ENCODE measurements at regions not wholly inside any gene's neighbourhood (a gene's known extent, or its start where the extent isn't known, plus 50 kb on each side); places are given as distances from the start of the nearest gene placed in this dataset.

DNA sequence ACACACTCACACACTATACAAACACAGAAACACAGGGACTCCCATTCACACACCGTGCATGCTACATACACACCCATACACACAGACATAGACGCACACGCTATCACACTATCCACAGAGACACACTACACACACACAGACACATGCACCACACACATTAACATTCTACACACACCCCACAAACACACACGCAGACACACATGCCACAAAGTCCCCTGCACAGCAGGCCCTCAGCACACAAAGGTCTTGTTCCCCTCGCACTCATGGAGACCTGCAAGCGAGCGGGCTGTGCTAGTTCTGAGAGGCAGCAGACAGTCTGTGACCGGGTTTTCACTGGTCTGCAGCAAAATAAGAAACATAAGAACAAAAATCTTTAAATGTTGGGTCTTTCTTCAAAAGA, 429.6 kb upstream of the SALL3 start:
- no peaks in the 10 kb centered on the region for H3K9me2 ChIP-seq (ENCODE audit: insufficient read depth, low read length)
- H3K27ac ChIP-seq (ENCODE audit: low read depth, low read length, poor library complexity, severe bottlenecking): no peak overlapping the region
- H4K20me1 ChIP-seq (ENCODE audit: insufficient read depth, low read length): no peaks in the 10 kb centered on the region
- DNase-seq (ENCODE audit: low spot score): no peak
- intact Hi-C loops (cut with micrococcal nuclease; ENCODE audit: unreplicated experiment): no loop called here
- no peak overlapping the region for H2AFZ ChIP-seq (ENCODE audit: low read length)
- H3K79me2 ChIP-seq (ENCODE audit: insufficient read depth, low read depth, low read length): no peaks in the 10 kb centered on the region
- no peak overlapping the region for H3K4me3 ChIP-seq (ENCODE audit: low read depth, low read length, poor library complexity, severe bottlenecking)
- POLR2A ChIA-PET: no interaction called here
- CTCF ChIA-PET (ENCODE audit: unreplicated experiment): no interaction called here
- no peak overlapping the region for H3K4me2 ChIP-seq (ENCODE audit: low read length)
- H3K4me1 ChIP-seq (ENCODE audit: insufficient read depth, low read length, poor library complexity, severe bottlenecking): no peaks in the 10 kb centered on the region
- BruUV-seq (replicated peaks): no TSS peak
- no peak for TF ChIP-seq EZH2phosphoT487 (IDR thresholded peaks at IDR 0.05; ENCODE audit: borderline replicate concordance, low read depth, low read length)
- TF ChIP-seq, protein P1, sequence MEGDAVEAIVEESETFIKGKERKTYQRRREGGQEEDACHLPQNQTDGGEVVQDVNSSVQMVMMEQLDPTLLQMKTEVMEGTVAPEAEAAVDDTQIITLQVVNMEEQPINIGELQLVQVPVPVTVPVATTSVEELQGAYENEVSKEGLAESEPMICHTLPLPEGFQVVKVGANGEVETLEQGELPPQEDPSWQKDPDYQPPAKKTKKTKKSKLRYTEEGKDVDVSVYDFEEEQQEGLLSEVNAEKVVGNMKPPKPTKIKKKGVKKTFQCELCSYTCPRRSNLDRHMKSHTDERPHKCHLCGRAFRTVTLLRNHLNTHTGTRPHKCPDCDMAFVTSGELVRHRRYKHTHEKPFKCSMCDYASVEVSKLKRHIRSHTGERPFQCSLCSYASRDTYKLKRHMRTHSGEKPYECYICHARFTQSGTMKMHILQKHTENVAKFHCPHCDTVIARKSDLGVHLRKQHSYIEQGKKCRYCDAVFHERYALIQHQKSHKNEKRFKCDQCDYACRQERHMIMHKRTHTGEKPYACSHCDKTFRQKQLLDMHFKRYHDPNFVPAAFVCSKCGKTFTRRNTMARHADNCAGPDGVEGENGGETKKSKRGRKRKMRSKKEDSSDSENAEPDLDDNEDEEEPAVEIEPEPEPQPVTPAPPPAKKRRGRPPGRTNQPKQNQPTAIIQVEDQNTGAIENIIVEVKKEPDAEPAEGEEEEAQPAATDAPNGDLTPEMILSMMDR (conservative IDR thresholded peaks at IDR 0.05; ENCODE audit: low read length): no peak
- no peaks in the 10 kb centered on the region for H3K36me3 ChIP-seq (ENCODE audit: insufficient read depth, low read length)
- no peaks in the 10 kb centered on the region for H3K9me3 ChIP-seq (ENCODE audit: low read length)

DNA sequence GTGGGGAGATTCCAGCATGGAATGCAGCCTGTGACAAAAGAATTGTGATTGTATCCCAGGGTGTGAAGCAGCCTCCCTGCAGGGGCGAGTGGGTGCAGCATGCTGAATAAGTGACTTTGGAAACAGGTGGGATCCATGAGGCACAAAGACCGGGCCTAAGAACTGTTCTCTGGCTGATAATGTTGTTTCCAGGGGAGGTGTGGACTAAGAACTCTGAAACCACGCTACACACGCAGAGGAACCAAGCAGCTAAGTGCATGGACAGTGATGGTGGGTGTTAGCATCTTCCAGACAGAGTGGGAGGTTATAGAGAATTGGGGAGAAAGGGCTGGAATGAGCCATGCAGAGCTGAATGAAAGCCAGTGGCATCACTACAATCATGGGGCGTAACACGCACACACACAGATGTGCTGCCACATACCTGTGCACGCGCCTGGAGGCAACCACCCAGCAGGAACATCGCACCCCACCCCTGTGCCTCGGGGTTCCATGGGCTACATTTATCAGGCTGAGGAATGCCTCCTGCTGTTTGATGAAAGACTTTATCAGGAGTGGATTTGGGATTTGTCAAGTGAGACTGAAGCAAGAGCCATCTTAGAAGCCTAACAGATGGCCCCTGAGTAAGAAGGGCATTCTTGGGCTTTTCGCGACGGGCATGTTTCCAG, 424.5 kb upstream of the SALL3 start:
- Histone ChIP-seq H3K79me2 (ENCODE audit: insufficient read depth, low read depth, low read length) (no peaks in the 10 kb centered on the region), H3K9me2 (ENCODE audit: insufficient read depth, low read length) (no peaks in the 10 kb centered on the region), H2AFZ (ENCODE audit: low read length) (no peak overlapping the region), H3K4me2 (ENCODE audit: low read length) (no peak overlapping the region), H3K4me3 (ENCODE audit: low read depth, low read length, poor library complexity, severe bottlenecking) (no peak overlapping the region), H3K9me3 (ENCODE audit: low read length) (no peaks in the 10 kb centered on the region), H4K20me1 (ENCODE audit: insufficient read depth, low read length) (no peaks in the 10 kb centered on the region), H3K27ac (ENCODE audit: low read depth, low read length, poor library complexity, severe bottlenecking) (no peak overlapping the region), H3K36me3 (ENCODE audit: insufficient read depth, low read length) (no peaks in the 10 kb centered on the region), H3K4me1 (ENCODE audit: insufficient read depth, low read length, poor library complexity, severe bottlenecking) (no peaks in the 10 kb centered on the region)
- POLR2A ChIA-PET: no interaction called here
- BruUV-seq (replicated peaks): no TSS peak
- CTCF ChIA-PET (ENCODE audit: unreplicated experiment): no interaction called here
- intact Hi-C loops (cut with micrococcal nuclease; ENCODE audit: unreplicated experiment): no loop called here
- TF ChIP-seq EZH2phosphoT487 (IDR thresholded peaks at IDR 0.05; ENCODE audit: borderline replicate concordance, low read depth, low read length): no peak
- TF ChIP-seq, protein P1 (conservative IDR thresholded peaks at IDR 0.05; ENCODE audit: low read length): no peak
- DNase-seq (ENCODE audit: low spot score): no peak

DNA sequence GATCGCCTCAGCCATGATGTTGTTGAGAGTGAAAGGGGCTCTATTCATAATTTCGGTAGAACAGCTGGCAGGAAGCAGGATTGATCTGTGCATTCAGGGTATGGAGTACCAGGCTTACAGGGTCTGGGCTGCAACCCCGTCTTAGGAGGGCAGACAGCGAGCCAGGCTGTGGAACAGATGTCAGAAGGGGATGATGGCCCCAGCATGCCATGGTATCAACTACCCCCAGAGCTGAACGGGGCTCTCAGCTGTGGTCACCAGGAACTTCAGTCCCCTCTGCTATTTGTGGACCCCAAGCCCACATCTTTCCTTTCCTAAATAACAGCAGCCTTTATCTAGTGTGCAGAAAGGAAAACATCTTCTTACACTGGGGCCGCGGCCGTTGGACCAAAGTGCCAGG, 422.2 kb upstream of the SALL3 start:
- Histone ChIP-seq H3K9me2 (ENCODE audit: insufficient read depth, low read length) (no peaks in the 10 kb centered on the region), H2AFZ (ENCODE audit: low read length) (no peak overlapping the region), H3K27ac (ENCODE audit: low read depth, low read length, poor library complexity, severe bottlenecking) (no peak overlapping the region), H3K79me2 (ENCODE audit: insufficient read depth, low read depth, low read length) (no peaks in the 10 kb centered on the region), H4K20me1 (ENCODE audit: insufficient read depth, low read length) (no peaks in the 10 kb centered on the region), H3K4me1 (ENCODE audit: insufficient read depth, low read length, poor library complexity, severe bottlenecking) (no peaks in the 10 kb centered on the region), H3K4me3 (ENCODE audit: low read depth, low read length, poor library complexity, severe bottlenecking) (no peak overlapping the region), H3K9me3 (ENCODE audit: low read length) (no peaks in the 10 kb centered on the region), H3K4me2 (ENCODE audit: low read length) (no peak overlapping the region), H3K36me3 (ENCODE audit: insufficient read depth, low read length) (no peaks in the 10 kb centered on the region)
- ChIA-PET CTCF (ENCODE audit: unreplicated experiment) (no interaction called here), POLR2A (no interaction called here)
- no TSS peak for BruUV-seq (replicated peaks)
- TF ChIP-seq, protein P1 (conservative IDR thresholded peaks at IDR 0.05; ENCODE audit: low read length): no peak
- no peak for TF ChIP-seq EZH2phosphoT487 (IDR thresholded peaks at IDR 0.05; ENCODE audit: borderline replicate concordance, low read depth, low read length)
- intact Hi-C loops (cut with micrococcal nuclease; ENCODE audit: unreplicated experiment): no loop called here
- no peak for DNase-seq (ENCODE audit: low spot score)
